GM23338 (cell line): ENCODE measurements at regions not wholly inside any gene's neighbourhood (a gene's known extent, or its start where the extent isn't known, plus 50 kb on each side); places are given as distances from the start of the nearest gene placed in this dataset.

Experiments used
- ATAC-seq: fragments of 200-7000 bp; cut with Tn5 transposase; 3 replicates; pipeline ENCODE4 v1.9.1; 2020
- DNase-seq: peaks from one replicate; pipeline ENCODE4 v3.0.0-alpha.2; 2015; ENCODE audit warnings: low spot score
- H2AFZ ChIP-seq: fragments of 200-600 bp; sonication (generic); 2 replicates; pipeline ENCODE4 v1.8.0; 2016; ENCODE audit warnings: antibody characterized with exemption, mild to moderate bottlenecking, moderate library complexity
- H3F3A ChIP-seq: fragments of 200-600 bp; sonication (generic); replicated peaks from 2 replicates; pipeline ENCODE4 v1.8.0; 2017; ENCODE audit warnings: antibody characterized with exemption, mixed run types, low read depth
- H3K27ac ChIP-seq: fragments of 200-600 bp; sonication (generic); 2 replicates; pipeline ENCODE4 v1.6.1; 2016; ENCODE audit warnings: low read depth
- H3K27me3 ChIP-seq: fragments of 200-600 bp; sonication (generic); 2 replicates; pipeline ENCODE4 v1.8.0; 2016; ENCODE audit warnings: mild to moderate bottlenecking, mixed run types, moderate library complexity; ENCODE audit not compliant: insufficient read depth
- H3K36me3 ChIP-seq: fragments of 200-600 bp; sonication (generic); 2 replicates; pipeline ENCODE4 v1.8.0; 2016; ENCODE audit warnings: mild to moderate bottlenecking; ENCODE audit not compliant: insufficient read depth
- H3K4me1 ChIP-seq: fragments of 200-600 bp; sonication (generic); 2 replicates; pipeline ENCODE4 v1.8.0; 2016; ENCODE audit warnings: mild to moderate bottlenecking, moderate library complexity; ENCODE audit not compliant: insufficient read depth
- H3K4me2 ChIP-seq: fragments of 200-600 bp; sonication (generic); 2 replicates; pipeline ENCODE4 v1.7.1; 2017; ENCODE audit warnings: mixed run types
- H3K4me3 ChIP-seq: fragments of 200-600 bp; sonication (generic); 2 replicates; pipeline ENCODE4 v1.6.1; 2016; ENCODE audit warnings: mixed run types
- H3K79me2 ChIP-seq: fragments of 200-600 bp; sonication (generic); replicated peaks from 2 replicates; pipeline ENCODE4 v1.8.0; 2017; ENCODE audit warnings: mild to moderate bottlenecking; ENCODE audit not compliant: insufficient read depth
- H3K9me2 ChIP-seq: fragments of 200-600 bp; sonication (generic); 2 replicates; pipeline ENCODE4 v1.8.0; 2017; ENCODE audit not compliant: insufficient read depth
- H4K20me1 ChIP-seq: fragments of 200-600 bp; sonication (generic); replicated peaks from 2 replicates; pipeline ENCODE4 v1.8.0; 2017; ENCODE audit warnings: mild to moderate bottlenecking; ENCODE audit not compliant: insufficient read depth
- H3K27ac Mint-ChIP-seq: 2 replicates; pipeline ENCODE4 v1.8.0; 2020; ENCODE audit warnings: inconsistent platforms, mild to moderate bottlenecking, moderate library complexity, mixed read lengths
- H3K27me3 Mint-ChIP-seq: 3 replicates; pipeline ENCODE4 v1.8.0; 2022; ENCODE audit warnings: low read depth, mild to moderate bottlenecking, moderate library complexity, mixed read lengths, inconsistent platforms; ENCODE audit not compliant: insufficient read depth, poor library complexity
- H3K36me3 Mint-ChIP-seq: 3 replicates; pipeline ENCODE4 v1.8.0; 2021; ENCODE audit warnings: low read depth, mild to moderate bottlenecking, inconsistent platforms, moderate library complexity, mixed read lengths
- H3K4me1 Mint-ChIP-seq: 3 replicates; pipeline ENCODE4 v1.8.0; 2020; ENCODE audit warnings: mild to moderate bottlenecking, inconsistent platforms, mixed read lengths
- H3K4me3 Mint-ChIP-seq: 3 replicates; pipeline ENCODE4 v1.8.0; 2021; ENCODE audit warnings: moderate library complexity, mild to moderate bottlenecking, inconsistent platforms, mixed read lengths
- H3K9me3 Mint-ChIP-seq: 3 replicates; pipeline ENCODE4 v1.8.0; 2020; ENCODE audit warnings: moderate library complexity, mild to moderate bottlenecking, inconsistent platforms, mixed read lengths
- CREB1 ChIP-seq: fragments of 250-450 bp; sonication (Bioruptor Pico); IDR thresholded peaks from 2 replicates; pipeline ENCODE4 v1.5.0; 2020; ENCODE audit warnings: low read depth, mild to moderate bottlenecking, moderate library complexity
- CTCF ChIP-seq, 2 experiments: fragments of 200-600 bp in 1 of 2; sonication (generic) in 1 of 2; conservative IDR thresholded peaks; 2 replicates each; pipeline versions ENCODE4 v1.5.1 to v1.6.1; 2016 to 2017; ENCODE audit warnings: antibody characterized with exemption in 2 of 2, low read depth in 2 of 2, mild to moderate bottlenecking in 2 of 2, moderate library complexity in 1 of 2
- EZH2 ChIP-seq: fragments of 200-600 bp; sonication (generic); IDR thresholded peaks from one replicate; pipeline ENCODE4 v1.8.0; 2017; ENCODE audit warnings: antibody characterized with exemption, mild to moderate bottlenecking, low read depth; ENCODE audit not compliant: unreplicated experiment
- EZH2phosphoT487 ChIP-seq: fragments of 200-600 bp; sonication (generic); IDR thresholded peaks from one replicate; pipeline ENCODE4 v1.8.1; 2018; ENCODE audit warnings: antibody characterized with exemption; ENCODE audit not compliant: unreplicated experiment
- JUNB ChIP-seq: IDR thresholded peaks from one replicate; pipeline ENCODE4 v1.6.1; 2016; ENCODE audit warnings: antibody characterized with exemption; ENCODE audit not compliant: unreplicated experiment
- NANOG ChIP-seq: IDR thresholded peaks from 2 replicates; pipeline ENCODE4 v1.6.1; 2016; ENCODE audit warnings: antibody characterized with exemption, borderline replicate concordance
- POLR2AphosphoS5 ChIP-seq: IDR thresholded peaks from 2 replicates; pipeline ENCODE4 v1.6.1; 2016; ENCODE audit warnings: antibody characterized with exemption, low read depth
- REST ChIP-seq: IDR thresholded peaks from one replicate; pipeline ENCODE4 v1.6.1; 2018; ENCODE audit warnings: antibody characterized with exemption; ENCODE audit not compliant: unreplicated experiment
- STAT1 ChIP-seq: IDR thresholded peaks from one replicate; pipeline ENCODE4 v1.6.1; 2016; ENCODE audit warnings: antibody characterized with exemption; ENCODE audit not compliant: unreplicated experiment
- ZNF114 ChIP-seq: fragments of 250-450 bp; sonication (Bioruptor Pico); IDR thresholded peaks from 2 replicates; pipeline ENCODE4 v1.5.0; 2020; ENCODE audit warnings: mild to moderate bottlenecking, moderate library complexity
- ZNF331 ChIP-seq: fragments of 250-450 bp; sonication (Bioruptor Pico); IDR thresholded peaks from 2 replicates; pipeline ENCODE4 v1.5.0; 2020; ENCODE audit warnings: low read depth, mild to moderate bottlenecking, moderate library complexity
- TF ChIP-seq, protein P1 (sequence below): IDR thresholded peaks from 2 replicates; pipeline ENCODE4 v1.6.1; 2016; ENCODE audit warnings: antibody characterized with exemption
- TF ChIP-seq, protein P2 (sequence below): fragments of 250-450 bp; sonication (Bioruptor Pico); IDR thresholded peaks from 2 replicates; pipeline ENCODE4 v1.5.0; 2020; ENCODE audit warnings: mild to moderate bottlenecking, moderate library complexity

DNA sequence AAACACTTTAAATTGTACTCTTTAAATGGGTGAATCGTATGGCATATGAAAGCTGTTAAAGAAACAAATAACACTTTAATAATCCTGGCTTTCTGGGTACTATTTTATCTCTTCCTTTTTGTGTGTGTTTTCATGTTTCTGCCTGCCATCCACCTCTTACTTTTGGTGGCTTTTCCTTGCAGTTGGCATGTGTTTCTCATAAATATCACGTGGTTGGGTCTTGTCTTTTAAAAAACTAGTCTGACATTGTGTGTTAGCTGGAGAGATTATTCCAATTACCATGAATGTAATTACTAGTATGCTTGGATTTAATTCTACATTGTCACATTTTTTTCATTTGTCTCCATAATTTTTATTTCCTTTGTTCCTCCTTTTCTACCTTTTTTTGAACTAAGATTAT lies 262.9 kb upstream of the B3GAT1 start:
- H3K4me2 ChIP-seq = no peak overlapping the region
- H3K4me1 ChIP-seq = no peaks in the 10 kb centered on the region
- Mint-ChIP-seq H3K27me3 (peaks cover 2% of the 10 kb centered on the region), H3K36me3 (no peaks in the 10 kb centered on the region), H3K4me1 (peaks cover 4% of the 10 kb centered on the region), H3K9me3 (no peaks in the 10 kb centered on the region), H3K27ac (no peak overlapping the region), H3K4me3 (no peak overlapping the region)
- H3K79me2 ChIP-seq = no peaks in the 10 kb centered on the region
- ATAC-seq (no peak), DNase-seq (no peak)
- TF ChIP-seq STAT1 (no peak), NANOG (no peak), ZNF114 (CRISPR knock-in tag) (no peak), EZH2 (no peak), ZNF331 (CRISPR knock-in tag) (no peak), EZH2phosphoT487 (no peak), JUNB (no peak), CREB1 (no peak), POLR2AphosphoS5 (no peak), REST (no peak), CTCF (conservative IDR thresholded peaks at IDR 0.05; ENCODE audit: low read depth in 2 of 2) (no peak)
- TF ChIP-seq, protein P1, sequence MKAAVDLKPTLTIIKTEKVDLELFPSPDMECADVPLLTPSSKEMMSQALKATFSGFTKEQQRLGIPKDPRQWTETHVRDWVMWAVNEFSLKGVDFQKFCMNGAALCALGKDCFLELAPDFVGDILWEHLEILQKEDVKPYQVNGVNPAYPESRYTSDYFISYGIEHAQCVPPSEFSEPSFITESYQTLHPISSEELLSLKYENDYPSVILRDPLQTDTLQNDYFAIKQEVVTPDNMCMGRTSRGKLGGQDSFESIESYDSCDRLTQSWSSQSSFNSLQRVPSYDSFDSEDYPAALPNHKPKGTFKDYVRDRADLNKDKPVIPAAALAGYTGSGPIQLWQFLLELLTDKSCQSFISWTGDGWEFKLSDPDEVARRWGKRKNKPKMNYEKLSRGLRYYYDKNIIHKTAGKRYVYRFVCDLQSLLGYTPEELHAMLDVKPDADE = no peak
- TF ChIP-seq, protein P2, sequence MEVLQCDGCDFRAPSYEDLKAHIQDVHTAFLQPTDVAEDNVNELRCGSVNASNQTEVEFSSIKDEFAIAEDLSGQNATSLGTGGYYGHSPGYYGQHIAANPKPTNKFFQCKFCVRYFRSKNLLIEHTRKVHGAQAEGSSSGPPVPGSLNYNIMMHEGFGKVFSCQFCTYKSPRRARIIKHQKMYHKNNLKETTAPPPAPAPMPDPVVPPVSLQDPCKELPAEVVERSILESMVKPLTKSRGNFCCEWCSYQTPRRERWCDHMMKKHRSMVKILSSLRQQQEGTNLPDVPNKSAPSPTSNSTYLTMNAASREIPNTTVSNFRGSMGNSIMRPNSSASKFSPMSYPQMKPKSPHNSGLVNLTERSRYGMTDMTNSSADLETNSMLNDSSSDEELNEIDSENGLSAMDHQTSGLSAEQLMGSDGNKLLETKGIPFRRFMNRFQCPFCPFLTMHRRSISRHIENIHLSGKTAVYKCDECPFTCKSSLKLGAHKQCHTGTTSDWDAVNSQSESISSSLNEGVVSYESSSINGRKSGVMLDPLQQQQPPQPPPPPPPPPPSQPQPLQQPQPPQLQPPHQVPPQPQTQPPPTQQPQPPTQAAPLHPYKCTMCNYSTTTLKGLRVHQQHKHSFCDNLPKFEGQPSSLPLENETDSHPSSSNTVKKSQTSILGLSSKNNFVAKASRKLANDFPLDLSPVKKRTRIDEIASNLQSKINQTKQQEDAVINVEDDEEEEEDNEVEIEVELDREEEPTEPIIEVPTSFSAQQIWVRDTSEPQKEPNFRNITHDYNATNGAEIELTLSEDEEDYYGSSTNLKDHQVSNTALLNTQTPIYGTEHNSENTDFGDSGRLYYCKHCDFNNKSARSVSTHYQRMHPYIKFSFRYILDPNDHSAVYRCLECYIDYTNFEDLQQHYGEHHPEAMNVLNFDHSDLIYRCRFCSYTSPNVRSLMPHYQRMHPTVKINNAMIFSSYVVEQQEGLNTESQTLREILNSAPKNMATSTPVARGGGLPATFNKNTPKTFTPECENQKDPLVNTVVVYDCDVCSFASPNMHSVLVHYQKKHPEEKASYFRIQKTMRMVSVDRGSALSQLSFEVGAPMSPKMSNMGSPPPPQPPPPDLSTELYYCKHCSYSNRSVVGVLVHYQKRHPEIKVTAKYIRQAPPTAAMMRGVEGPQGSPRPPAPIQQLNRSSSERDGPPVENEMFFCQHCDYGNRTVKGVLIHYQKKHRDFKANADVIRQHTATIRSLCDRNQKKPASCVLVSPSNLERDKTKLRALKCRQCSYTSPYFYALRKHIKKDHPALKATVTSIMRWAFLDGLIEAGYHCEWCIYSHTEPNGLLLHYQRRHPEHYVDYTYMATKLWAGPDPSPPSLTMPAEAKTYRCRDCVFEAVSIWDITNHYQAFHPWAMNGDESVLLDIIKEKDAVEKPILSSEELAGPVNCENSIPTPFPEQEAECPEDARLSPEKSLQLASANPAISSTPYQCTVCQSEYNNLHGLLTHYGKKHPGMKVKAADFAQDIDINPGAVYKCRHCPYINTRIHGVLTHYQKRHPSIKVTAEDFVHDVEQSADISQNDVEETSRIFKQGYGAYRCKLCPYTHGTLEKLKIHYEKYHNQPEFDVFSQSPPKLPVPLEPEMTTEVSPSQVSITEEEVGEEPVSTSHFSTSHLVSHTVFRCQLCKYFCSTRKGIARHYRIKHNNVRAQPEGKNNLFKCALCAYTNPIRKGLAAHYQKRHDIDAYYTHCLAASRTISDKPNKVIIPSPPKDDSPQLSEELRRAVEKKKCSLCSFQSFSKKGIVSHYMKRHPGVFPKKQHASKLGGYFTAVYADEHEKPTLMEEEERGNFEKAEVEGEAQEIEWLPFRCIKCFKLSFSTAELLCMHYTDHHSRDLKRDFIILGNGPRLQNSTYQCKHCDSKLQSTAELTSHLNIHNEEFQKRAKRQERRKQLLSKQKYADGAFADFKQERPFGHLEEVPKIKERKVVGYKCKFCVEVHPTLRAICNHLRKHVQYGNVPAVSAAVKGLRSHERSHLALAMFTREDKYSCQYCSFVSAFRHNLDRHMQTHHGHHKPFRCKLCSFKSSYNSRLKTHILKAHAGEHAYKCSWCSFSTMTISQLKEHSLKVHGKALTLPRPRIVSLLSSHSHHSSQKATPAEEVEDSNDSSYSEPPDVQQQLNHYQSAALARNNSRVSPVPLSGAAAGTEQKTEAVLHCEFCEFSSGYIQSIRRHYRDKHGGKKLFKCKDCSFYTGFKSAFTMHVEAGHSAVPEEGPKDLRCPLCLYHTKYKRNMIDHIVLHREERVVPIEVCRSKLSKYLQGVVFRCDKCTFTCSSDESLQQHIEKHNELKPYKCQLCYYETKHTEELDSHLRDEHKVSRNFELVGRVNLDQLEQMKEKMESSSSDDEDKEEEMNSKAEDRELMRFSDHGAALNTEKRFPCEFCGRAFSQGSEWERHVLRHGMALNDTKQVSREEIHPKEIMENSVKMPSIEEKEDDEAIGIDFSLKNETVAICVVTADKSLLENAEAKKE (CRISPR knock-in tag) = no peak
- H3K27me3 ChIP-seq = no peaks in the 10 kb centered on the region
- no peaks in the 10 kb centered on the region for H3K36me3 ChIP-seq
- no peaks in the 10 kb centered on the region for H3F3A ChIP-seq
- H4K20me1 ChIP-seq = no peaks in the 10 kb centered on the region
- H2AFZ ChIP-seq = no peak overlapping the region
- no peak overlapping the region for H3K4me3 ChIP-seq
- H3K27ac ChIP-seq = no peak overlapping the region
- no peaks in the 10 kb centered on the region for H3K9me2 ChIP-seq
